Ovary (tissue), 3 donors: ENCODE measurements at regions not wholly inside any gene's neighbourhood (a gene's known extent, or its start where the extent isn't known, plus 50 kb on each side); places are given as distances from the start of the nearest gene placed in this dataset.

Source experiments
- POLR2A ChIP-seq: fragments of 450-650 bp; IDR thresholded peaks from one replicate; pipeline ENCODE4 v1.6.1; 2017; ENCODE audit warnings: antibody characterized with exemption, mild to moderate bottlenecking, moderate library complexity
- TF ChIP-seq, protein P1 (sequence below), 3 donors: fragments of 450-650 bp in 2 of 3; fragments of 200-600 bp in 1 of 3; IDR thresholded peaks; one replicate each; pipeline versions ENCODE4 v1.5.1 to v1.8.0; 2016 to 2022; ENCODE audit warnings: antibody characterized with exemption in 3 of 3, mild to moderate bottlenecking in 1 of 3
- donor health status: DM: no; HTN: no; CAD: no.

DNA sequence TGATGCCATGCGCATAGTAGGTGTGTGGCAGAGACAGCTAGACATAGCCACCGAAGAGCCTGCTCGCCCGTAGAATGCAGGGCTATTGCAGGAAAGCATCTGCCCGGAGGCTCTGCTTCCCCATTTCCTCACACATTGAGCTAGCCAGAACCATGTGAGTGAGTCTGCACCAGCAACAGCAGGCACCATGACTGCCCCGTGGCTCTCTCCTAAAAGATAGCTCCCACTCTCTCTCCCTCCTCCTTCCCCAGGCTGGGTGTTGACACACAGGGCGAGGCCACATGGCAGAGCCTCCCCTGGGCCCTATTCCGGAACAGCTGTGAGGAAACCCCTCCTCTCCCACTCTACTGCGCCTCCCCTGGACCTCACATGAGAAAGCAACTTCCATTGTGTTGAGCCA is 52.3 kb upstream of the ATP12A start:
- TF ChIP-seq, protein P1, sequence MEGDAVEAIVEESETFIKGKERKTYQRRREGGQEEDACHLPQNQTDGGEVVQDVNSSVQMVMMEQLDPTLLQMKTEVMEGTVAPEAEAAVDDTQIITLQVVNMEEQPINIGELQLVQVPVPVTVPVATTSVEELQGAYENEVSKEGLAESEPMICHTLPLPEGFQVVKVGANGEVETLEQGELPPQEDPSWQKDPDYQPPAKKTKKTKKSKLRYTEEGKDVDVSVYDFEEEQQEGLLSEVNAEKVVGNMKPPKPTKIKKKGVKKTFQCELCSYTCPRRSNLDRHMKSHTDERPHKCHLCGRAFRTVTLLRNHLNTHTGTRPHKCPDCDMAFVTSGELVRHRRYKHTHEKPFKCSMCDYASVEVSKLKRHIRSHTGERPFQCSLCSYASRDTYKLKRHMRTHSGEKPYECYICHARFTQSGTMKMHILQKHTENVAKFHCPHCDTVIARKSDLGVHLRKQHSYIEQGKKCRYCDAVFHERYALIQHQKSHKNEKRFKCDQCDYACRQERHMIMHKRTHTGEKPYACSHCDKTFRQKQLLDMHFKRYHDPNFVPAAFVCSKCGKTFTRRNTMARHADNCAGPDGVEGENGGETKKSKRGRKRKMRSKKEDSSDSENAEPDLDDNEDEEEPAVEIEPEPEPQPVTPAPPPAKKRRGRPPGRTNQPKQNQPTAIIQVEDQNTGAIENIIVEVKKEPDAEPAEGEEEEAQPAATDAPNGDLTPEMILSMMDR (IDR thresholded peaks at IDR 0.05) = no peak
- TF ChIP-seq POLR2A = no peak
